ENCODE measurements at regions not wholly inside any gene's neighbourhood (a gene's known extent, or its start where the extent isn't known, plus 50 kb on each side); places are given as distances from the start of the nearest gene placed in this dataset.

- no peaks in the 10 kb centered on the region for H3K27me3 Mint-ChIP-seq
Observed at GRCh38 chr5:110354311-110354710, 372.2 kb downstream of the TMEM232 start.

GRCh38 chr5:110354915-110355644, 371.4 kb downstream of the TMEM232 start:
- no peaks in the 10 kb centered on the region for H3K4me1 Mint-ChIP-seq
- H3K4me3 Mint-ChIP-seq = no peak overlapping the region
- peaks cover 0 to 6% of the 10 kb centered on the region in 2 donors for H3K9me3 Mint-ChIP-seq
- no peaks in the 10 kb centered on the region for H3K27me3 Mint-ChIP-seq
- ATAC-seq = no peak
- H3K27ac Mint-ChIP-seq = no peak overlapping the region
- no peak for DNase-seq

More at GRCh38 chr5:110354311-110354710, 372.2 kb downstream of the TMEM232 start:
- no peak for ATAC-seq
- Mint-ChIP-seq H3K4me3 (no peak overlapping the region), H3K27ac (no peak overlapping the region), H3K9me3 (peaks cover 0 to 6% of the 10 kb centered on the region in 2 donors), H3K4me1 (no peaks in the 10 kb centered on the region)
- DNase-seq = no peak

DNA sequence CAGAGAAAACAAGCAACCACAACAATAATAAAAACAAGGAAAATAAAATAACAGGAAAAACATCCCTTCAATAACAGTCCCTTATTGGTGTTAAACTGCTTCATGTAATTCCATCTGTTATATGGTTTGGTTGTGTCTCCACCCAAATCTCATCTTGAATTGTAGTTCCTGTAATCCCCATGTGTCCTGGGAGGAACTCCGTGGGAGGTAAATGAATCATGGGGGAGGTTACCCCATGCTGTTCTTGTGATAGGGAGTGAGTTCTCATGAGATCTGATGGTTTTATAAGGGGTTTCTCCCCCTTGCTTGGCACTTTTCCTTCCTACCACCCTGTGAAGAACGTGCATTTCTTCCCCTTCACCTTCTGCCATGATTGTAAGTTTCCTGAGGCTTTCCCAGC, 369.8 kb downstream of the TMEM232 start:
- Mint-ChIP-seq H3K4me1 (no peaks in the 10 kb centered on the region), H3K27me3 (no peaks in the 10 kb centered on the region), H3K4me3 (no peak overlapping the region), H3K9me3 (peaks cover 0 to 6% of the 10 kb centered on the region in 2 donors), H3K27ac (no peak overlapping the region)
- DNase-seq (no peak), ATAC-seq (no peak)

DNA sequence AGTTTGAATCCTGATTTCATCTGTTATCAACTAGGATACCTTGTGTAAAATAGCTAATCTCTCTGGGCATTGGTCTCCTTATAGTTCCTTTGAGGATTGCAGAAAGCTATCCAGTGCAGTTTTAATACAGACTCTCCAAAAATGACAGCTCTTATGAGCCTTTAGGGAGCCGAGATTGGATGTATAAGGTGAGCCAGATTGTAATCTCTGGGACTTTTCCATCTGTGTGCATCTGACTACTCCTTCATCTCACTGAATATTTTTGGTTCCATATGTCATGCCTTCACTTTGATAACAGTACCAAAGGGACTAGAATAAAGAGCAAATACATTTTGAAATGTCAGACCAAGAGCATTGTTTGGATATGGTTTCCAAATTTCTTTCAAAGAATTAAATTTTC, 367.2 kb downstream of the TMEM232 start:
- ATAC-seq (no peak), DNase-seq (no peak)
- H3K27me3 Mint-ChIP-seq = no peaks in the 10 kb centered on the region
- H3K9me3 Mint-ChIP-seq = peaks cover 0 to 6% of the 10 kb centered on the region in 2 donors
- H3K4me3 Mint-ChIP-seq = no peak overlapping the region
- no peaks in the 10 kb centered on the region for H3K4me1 Mint-ChIP-seq
- no peak overlapping the region for H3K27ac Mint-ChIP-seq

GRCh38 chr5:110361471-110361870, 365.0 kb downstream of the TMEM232 start:
- Mint-ChIP-seq H3K4me3 (no peak overlapping the region), H3K4me1 (no peaks in the 10 kb centered on the region), H3K9me3 (peaks cover 0 to 6% of the 10 kb centered on the region in 2 donors), H3K27me3 (no peaks in the 10 kb centered on the region), H3K27ac (no peak overlapping the region)
- ATAC-seq (no peak), DNase-seq (no peak)

- H3K27me3 Mint-ChIP-seq = no peaks in the 10 kb centered on the region
- H3K4me1 Mint-ChIP-seq = no peaks in the 10 kb centered on the region
- DNase-seq = no peak
- no peak for ATAC-seq
- no peak overlapping the region for H3K4me3 Mint-ChIP-seq
- no peak overlapping the region for H3K27ac Mint-ChIP-seq
- peaks cover 0 to 6% of the 10 kb centered on the region in 2 donors for H3K9me3 Mint-ChIP-seq
Observed at GRCh38 chr5:110362261-110362660, 364.2 kb downstream of the TMEM232 start.

- Mint-ChIP-seq H3K4me1 (no peaks in the 10 kb centered on the region), H3K4me3 (no peak overlapping the region), H3K27me3 (no peaks in the 10 kb centered on the region), H3K27ac (no peak overlapping the region), H3K9me3 (no peaks in the 10 kb centered on the region)
- ATAC-seq (no peak), DNase-seq (no peak)
Observed at GRCh38 chr5:110366716-110367115, 359.8 kb downstream of the TMEM232 start.

All from stimulated activated naive CD8-positive, alpha-beta T cell treated with anti-CD3 and anti-CD28 coated beads, Interleukin-15, amount 100 ng/mL, for 72 hours (primary cell).